Stimulated activated CD4-positive, alpha-beta T cell treated with anti-CD3 and anti-CD28 coated beads, Interleukin-12 subunit alpha, Interleukin-12 subunit beta, amount 100 ng/mL, for 48 hours (primary cell): ENCODE measurements at regions not wholly inside any gene's neighbourhood (a gene's known extent, or its start where the extent isn't known, plus 50 kb on each side); places are given as distances from the start of the nearest gene placed in this dataset.

ENCODE experiments used
- DNase-seq, 3 donors: peaks; one replicate each; pipeline ENCODE4 v3.0.0-alpha.2; 2020; ENCODE audit warnings: low read depth in 2 of 3, low spot score in 1 of 3

GRCh38 chr6:43951756-43952675 lies 175.2 kb downstream of the MRPL14 start:
- no peak for DNase-seq

- DNase-seq = no peak
Measured at GRCh38 chr6:43951063-43951755, 176.0 kb downstream of the MRPL14 start.

- no peak for DNase-seq
Measured at GRCh38 chr6:43950731-43951062, 176.6 kb downstream of the MRPL14 start.

- DNase-seq = no peak
Measured at GRCh38 chr6:43950051-43950605, 177.1 kb downstream of the MRPL14 start.

- no peak for DNase-seq
Measured at GRCh38 chr6:43949551-43949991, 177.7 kb downstream of the MRPL14 start.

- no peak for DNase-seq
Measured at GRCh38 chr6:43948527-43949485, 178.4 kb downstream of the MRPL14 start.

- DNase-seq = no peak
Measured at GRCh38 chr6:43947860-43948259, 177.8 kb downstream of the VEGFA start.

GRCh38 chr6:43946641-43947363 lies 176.8 kb downstream of the VEGFA start:
- no peak for DNase-seq

GRCh38 chr6:43945768-43946080 lies 175.7 kb downstream of the VEGFA start:
- DNase-seq = no peak

- no peak for DNase-seq
Measured at GRCh38 chr6:43944908-43945767, 175.1 kb downstream of the VEGFA start.

GRCh38 chr6:43943781-43944250 lies 173.8 kb downstream of the VEGFA start:
- DNase-seq = no peak

GRCh38 chr6:43943099-43943766 lies 173.2 kb downstream of the VEGFA start:
- no peak for DNase-seq

GRCh38 chr6:43942616-43943015 lies 172.6 kb downstream of the VEGFA start:
- DNase-seq = no peak

- DNase-seq = no peak
Measured at GRCh38 chr6:43942011-43942442, 172.0 kb downstream of the VEGFA start.

- no peak for DNase-seq
Measured at GRCh38 chr6:43941174-43941573, 171.2 kb downstream of the VEGFA start.

- DNase-seq = no peak
Measured at GRCh38 chr6:43940393-43941087, 170.5 kb downstream of the VEGFA start.

- DNase-seq = no peak
Measured at GRCh38 chr6:43940071-43940392, 170.0 kb downstream of the VEGFA start.
